Transverse colon (tissue), 4 donors: ENCODE measurements at regions not wholly inside any gene's neighbourhood (a gene's known extent, or its start where the extent isn't known, plus 50 kb on each side); places are given as distances from the start of the nearest gene placed in this dataset.
"Not testable (repeated sequence)": the region's sequence is repeated elsewhere in the genome, so short reads cannot be mapped to it uniquely, and the experiment has no call there.

Experiments used
- DNase-seq: peaks from one replicate; pipeline ENCODE4 v3.0.0-alpha.2; 2019
- H3K27ac ChIP-seq, 4 donors: fragments of 200-600 bp; sonication (generic); 2 replicates each; pipeline ENCODE4 v1.5.1; 2016 to 2018; ENCODE audit warnings: inconsistent platforms in 4 of 4
- H3K27me3 ChIP-seq: fragments of 200-600 bp; sonication (generic); 2 replicates; pipeline ENCODE4 v1.5.1; 2017; ENCODE audit warnings: inconsistent platforms
- H3K36me3 ChIP-seq, 4 donors: fragments of 200-600 bp; sonication (generic); 2 replicates each; pipeline ENCODE4 v1.5.1; 2017 to 2019; ENCODE audit warnings: inconsistent platforms in 4 of 4
- H3K4me1 ChIP-seq, 4 donors: fragments of 200-600 bp; sonication (generic); 2 replicates each; pipeline ENCODE4 v1.5.1; 2017 to 2020; ENCODE audit warnings: inconsistent platforms in 4 of 4
- H3K4me3 ChIP-seq, 4 donors: fragments of 200-600 bp; sonication (generic); 1 replicate in 1 of 4; 2 replicates in 3 of 4; pipeline versions ENCODE4 v1.5.1 to v1.6.1; 2017 to 2019; ENCODE audit warnings: inconsistent platforms in 4 of 4
- H3K9me3 ChIP-seq, 2 donors: fragments of 200-600 bp; sonication (generic); 2 replicates each; pipeline ENCODE4 v1.5.1; 2017 to 2019; ENCODE audit warnings: inconsistent platforms in 2 of 2
- EP300 ChIP-seq: sonication (generic); formaldehyde crosslinking; IDR thresholded peaks from one replicate; pipeline ENCODE4 v1.6.1; 2017; ENCODE audit warnings: antibody characterized with exemption, low read depth
- POLR2A ChIP-seq: fragments of 450-650 bp; IDR thresholded peaks from one replicate; pipeline ENCODE4 v1.6.1; 2016; ENCODE audit warnings: antibody characterized with exemption, mild to moderate bottlenecking, moderate library complexity
- POLR2AphosphoS5 ChIP-seq, 3 donors: sonication (generic); formaldehyde crosslinking; IDR thresholded peaks; one replicate each; pipeline ENCODE4 v1.6.1; 2016; ENCODE audit warnings: antibody characterized with exemption in 3 of 3
- WGBS, 2 donors: methylation state at CpG; one replicate each; pipeline ENCODE4 v1.1.5; 2018; ENCODE audit warnings: low coverage in 1 of 2; 5-methylcytosine and 5-hydroxymethylcytosine counted together
- in situ Hi-C, 4 donors: fragments of 200-750 bp; cut with MboI; loops; one replicate each; pipeline versions ENCODE4 v1.15.0 to v1.15.1; 2017; ENCODE audit warnings: low sequenced_read_pairs in 3 of 4, low pct_ligation_motif_present in 1 of 4, low pct_unique_long_range_greater_than_20kb in 1 of 4
- intact Hi-C: fragments of 100-400 bp; cut with DNase I; formaldehyde crosslinking; loops from one replicate; pipeline ENCODE4 v1.15.1; 2023; ENCODE audit warnings: low total_unique reads
- TF ChIP-seq, protein P1 (sequence below), 5 experiments: fragments of 200-600 bp in 3 of 5; fragments of 450-650 bp in 2 of 5; sonication (generic) in 3 of 5; IDR thresholded peaks; 1 replicate in 2 of 5; 2 replicates in 3 of 5; pipeline ENCODE4 v1.5.1; 2016 to 2017; ENCODE audit warnings: antibody characterized with exemption in 5 of 5, inconsistent platforms in 3 of 5, mild to moderate bottlenecking in 2 of 5, moderate library complexity in 1 of 5

DNA sequence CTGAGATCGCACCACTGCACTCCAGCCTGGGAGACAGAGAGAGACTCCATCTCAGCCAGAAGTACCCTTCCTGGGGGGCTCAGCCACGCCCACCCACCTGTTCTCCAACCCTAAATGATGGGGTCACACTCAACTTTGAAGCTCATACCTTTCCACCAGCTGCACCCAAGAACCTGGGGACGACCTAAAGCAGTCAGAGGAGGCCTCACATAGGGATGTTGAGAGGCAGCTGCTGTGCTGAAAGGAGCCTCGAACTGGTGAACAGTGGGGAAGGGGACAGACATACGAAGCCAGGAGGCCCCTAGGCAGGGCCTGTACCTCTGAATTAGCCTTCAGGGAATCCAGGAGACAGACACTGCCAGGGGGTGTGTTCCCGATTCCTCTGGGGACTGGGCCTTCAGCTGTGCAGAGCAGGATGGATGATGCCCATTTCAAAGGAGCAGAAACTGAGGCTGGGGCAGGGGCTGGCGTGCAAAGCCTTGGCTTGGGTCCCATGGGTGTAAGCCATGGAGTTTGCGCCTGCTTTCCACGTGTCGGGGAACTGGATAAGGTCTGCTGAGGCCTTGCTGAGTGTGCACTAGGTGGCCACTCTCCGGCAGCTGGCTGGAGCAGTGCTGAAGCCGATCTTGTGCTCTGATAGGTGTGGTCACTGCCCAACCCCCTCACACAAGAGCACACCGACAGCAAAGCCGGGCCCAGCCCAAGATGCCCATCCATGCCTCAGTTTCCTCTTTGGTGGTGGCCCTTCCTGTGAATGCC lies 130.8 kb downstream of the CPZ start:
- H3K4me1 ChIP-seq: no peaks in the 10 kb centered on the region
- no peaks in the 10 kb centered on the region for H3K36me3 ChIP-seq
- H3K27ac ChIP-seq: no peak overlapping the region
- H3K9me3 ChIP-seq: no peaks in the 10 kb centered on the region
- peak; percentile 5 for DNase-seq
- H3K27me3 ChIP-seq: peaks cover 26% of the 10 kb centered on the region
- TF ChIP-seq POLR2AphosphoS5 (IDR thresholded peaks at IDR 0.05): no peak
- TF ChIP-seq EP300: no peak
- TF ChIP-seq, protein P1, sequence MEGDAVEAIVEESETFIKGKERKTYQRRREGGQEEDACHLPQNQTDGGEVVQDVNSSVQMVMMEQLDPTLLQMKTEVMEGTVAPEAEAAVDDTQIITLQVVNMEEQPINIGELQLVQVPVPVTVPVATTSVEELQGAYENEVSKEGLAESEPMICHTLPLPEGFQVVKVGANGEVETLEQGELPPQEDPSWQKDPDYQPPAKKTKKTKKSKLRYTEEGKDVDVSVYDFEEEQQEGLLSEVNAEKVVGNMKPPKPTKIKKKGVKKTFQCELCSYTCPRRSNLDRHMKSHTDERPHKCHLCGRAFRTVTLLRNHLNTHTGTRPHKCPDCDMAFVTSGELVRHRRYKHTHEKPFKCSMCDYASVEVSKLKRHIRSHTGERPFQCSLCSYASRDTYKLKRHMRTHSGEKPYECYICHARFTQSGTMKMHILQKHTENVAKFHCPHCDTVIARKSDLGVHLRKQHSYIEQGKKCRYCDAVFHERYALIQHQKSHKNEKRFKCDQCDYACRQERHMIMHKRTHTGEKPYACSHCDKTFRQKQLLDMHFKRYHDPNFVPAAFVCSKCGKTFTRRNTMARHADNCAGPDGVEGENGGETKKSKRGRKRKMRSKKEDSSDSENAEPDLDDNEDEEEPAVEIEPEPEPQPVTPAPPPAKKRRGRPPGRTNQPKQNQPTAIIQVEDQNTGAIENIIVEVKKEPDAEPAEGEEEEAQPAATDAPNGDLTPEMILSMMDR (IDR thresholded peaks at IDR 0.05): no peak
- TF ChIP-seq POLR2A: no peak
- WGBS, 2 donors: 70 to 100% methylated on average over 1 to 14 of the region's 14 CpGs
- intact Hi-C loops (no loop called here), in situ Hi-C loops (no loop called here)
- H3K4me3 ChIP-seq: no peak overlapping the region

DNA sequence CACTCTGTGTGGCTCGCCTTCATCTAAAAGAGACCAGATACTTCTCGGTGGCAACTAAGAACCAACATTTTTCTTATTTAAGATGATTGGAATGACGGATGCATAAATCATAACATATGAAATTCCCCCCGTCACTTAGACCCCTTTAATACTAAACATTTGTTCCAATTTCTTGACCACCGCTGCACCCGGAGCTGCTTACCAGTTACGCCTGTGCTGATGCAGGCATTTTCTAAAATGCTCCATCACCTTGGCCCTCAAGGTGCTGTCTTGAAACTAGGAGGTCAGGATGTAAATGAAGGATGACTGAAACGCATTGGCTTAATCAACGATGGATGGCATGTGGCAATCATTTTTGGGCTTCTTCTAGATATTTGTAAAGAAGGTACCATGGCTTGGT lies 130.0 kb downstream of the CPZ start:
- Histone ChIP-seq H3K27me3 (peaks cover 26% of the 10 kb centered on the region), H3K9me3 (no peaks in the 10 kb centered on the region), H3K36me3 (no peaks in the 10 kb centered on the region), H3K4me1 (no peaks in the 10 kb centered on the region), H3K4me3 (no peak overlapping the region), H3K27ac (no peak overlapping the region)
- TF ChIP-seq, protein P1 (IDR thresholded peaks at IDR 0.05): no peak
- in situ Hi-C loops: no loop called here
- no peak for DNase-seq
- intact Hi-C loops: no loop called here
- 82 to 92% methylated on average over 9 of the region's 9 CpGs for WGBS, 2 donors

DNA sequence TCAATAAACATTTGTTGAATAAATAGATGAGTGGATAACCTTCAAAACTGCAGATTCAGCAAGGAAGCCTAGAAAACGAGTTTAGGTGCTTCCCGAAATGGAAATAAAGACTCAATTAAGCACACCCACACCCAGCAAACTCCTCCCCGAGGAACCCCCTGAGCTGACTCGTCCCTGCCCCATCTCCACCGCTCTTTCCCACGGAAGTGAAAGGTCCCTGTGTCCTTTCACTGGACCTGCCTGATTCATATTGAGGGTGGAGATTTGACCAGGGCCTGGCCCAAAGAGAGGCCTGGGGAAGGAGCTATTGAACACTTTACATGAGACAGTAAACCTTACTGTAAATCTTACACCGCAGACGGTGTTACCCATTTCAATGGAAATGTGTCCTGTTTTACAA lies 129.1 kb downstream of the CPZ start:
- H3K4me1 ChIP-seq: no peaks in the 10 kb centered on the region
- no peaks in the 10 kb centered on the region for H3K9me3 ChIP-seq
- H3K4me3 ChIP-seq: no peak overlapping the region
- no peaks in the 10 kb centered on the region for H3K36me3 ChIP-seq
- intact Hi-C loops: no loop called here
- 75 to 77% methylated on average over 6 to 8 of the region's 8 CpGs for WGBS, 2 donors
- TF ChIP-seq POLR2A (no peak), EP300 (no peak), POLR2AphosphoS5 (IDR thresholded peaks at IDR 0.05) (no peak)
- TF ChIP-seq, protein P1 (IDR thresholded peaks at IDR 0.05): no peak
- DNase-seq: no peak
- no peak overlapping the region for H3K27ac ChIP-seq
- peaks cover 26% of the 10 kb centered on the region for H3K27me3 ChIP-seq
- in situ Hi-C loops: no loop called here

DNA sequence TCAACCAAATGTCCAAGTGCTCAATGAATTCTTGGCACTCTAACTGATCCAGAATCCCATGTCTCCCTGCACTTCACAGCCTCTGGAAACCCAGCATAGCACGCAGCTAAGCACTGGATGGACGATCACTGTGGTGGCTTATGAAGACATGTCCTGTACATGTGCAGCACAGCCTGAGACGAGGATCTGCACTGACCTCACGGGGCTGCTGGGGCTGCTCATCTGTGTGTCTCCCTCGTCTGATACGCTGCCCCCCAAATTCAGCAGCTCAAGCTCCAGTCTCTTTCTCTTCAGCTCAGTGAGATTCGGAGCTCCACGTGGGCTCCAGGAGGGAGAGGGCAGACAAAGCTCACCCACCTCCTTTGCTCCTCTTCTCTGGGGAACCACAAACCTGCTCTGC lies 126.9 kb downstream of the CPZ start:
- intact Hi-C loops: no loop called here
- Histone ChIP-seq H3K4me3 (no peak overlapping the region), H3K9me3 (peaks cover 0 to 9% of the 10 kb centered on the region in 2 donors), H3K27ac (no peak overlapping the region), H3K27me3 (peaks cover 7% of the 10 kb centered on the region), H3K4me1 (no peaks in the 10 kb centered on the region), H3K36me3 (no peaks in the 10 kb centered on the region)
- WGBS, 2 donors: 82% methylated on average over 8 of the region's 8 CpGs; no CpG with 5 or more reads in 1 of the 2 donors
- TF ChIP-seq POLR2A: no peak
- TF ChIP-seq, protein P1 (IDR thresholded peaks at IDR 0.05): no peak
- TF ChIP-seq EP300: no peak
- TF ChIP-seq POLR2AphosphoS5 (IDR thresholded peaks at IDR 0.05): no peak
- in situ Hi-C loops: no loop called here
- no peak for DNase-seq

DNA sequence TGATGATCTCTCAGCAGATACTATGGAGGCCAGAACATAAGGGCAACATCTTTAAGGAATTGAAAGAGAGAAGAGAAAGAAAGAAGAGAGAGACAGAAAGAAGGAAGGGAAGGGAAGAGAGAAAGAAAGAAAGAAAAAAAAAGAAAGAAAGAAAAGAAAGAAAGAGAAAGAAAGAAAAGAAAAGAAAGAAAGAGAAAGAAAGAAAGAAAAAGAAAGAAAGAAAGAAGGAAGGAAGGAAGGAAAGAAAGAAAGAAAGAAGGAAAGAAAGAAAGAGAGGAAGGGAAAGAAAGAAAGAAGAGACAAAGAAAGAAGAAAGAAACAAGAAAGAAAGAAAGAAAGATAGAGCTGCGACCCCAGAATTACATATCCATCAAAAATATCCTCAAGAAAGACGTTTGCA lies 124.9 kb downstream of the CPZ start:
- H3K27ac ChIP-seq, intact Hi-C loops, DNase-seq, H3K4me3 ChIP-seq, in situ Hi-C loops, H3K4me1 ChIP-seq, H3K36me3 ChIP-seq, H3K27me3 ChIP-seq: not testable (repeated sequence)
- 41 to 45% methylated on average over 2 of the region's 2 CpGs for WGBS, 2 donors
- peaks cover 3 to 12% of the 10 kb centered on the region in 2 donors for H3K9me3 ChIP-seq
